Lung (tissue), 11 donors: ENCODE measurements at regions not wholly inside any gene's neighbourhood (a gene's known extent, or its start where the extent isn't known, plus 50 kb on each side); places are given as distances from the start of the nearest gene placed in this dataset.

Source experiments
- ATAC-seq: fragments of 200-7000 bp; cut with Tn5 transposase; one replicate; pipeline ENCODE4 v1.9.1; 2020; ENCODE audit warnings: moderate number of reproducible peaks; ENCODE audit not compliant: insufficient read depth, low FRiP score
- DNase-seq, 3 donors: peaks; one replicate each; pipeline ENCODE4 v3.0.0-alpha.2; 2013 to 2017
- H3K27ac ChIP-seq, 2 donors: one replicate each; pipeline ENCODE4 v1.5.1; 2013; ENCODE audit warnings: mild to moderate bottlenecking in 2 of 2, moderate library complexity in 2 of 2, control low read depth in 1 of 2, inconsistent platforms in 1 of 2, low read depth in 1 of 2, low read length in 1 of 2
- H3K27me3 ChIP-seq, 3 donors: one replicate each; pipeline ENCODE4 v1.5.1; 2013; ENCODE audit warnings: low read length in 2 of 3; ENCODE audit not compliant: control insufficient read depth in 3 of 3, insufficient read depth in 3 of 3
- H3K36me3 ChIP-seq, 4 donors: one replicate each; pipeline ENCODE4 v1.5.1; 2013; ENCODE audit warnings: low read length in 4 of 4, mild to moderate bottlenecking in 1 of 4, moderate library complexity in 1 of 4; ENCODE audit not compliant: control insufficient read depth in 4 of 4, insufficient read depth in 4 of 4
- H3K4me1 ChIP-seq, 5 donors: one replicate each; pipeline ENCODE4 v1.5.1; 2013; ENCODE audit warnings: low read length in 5 of 5, mild to moderate bottlenecking in 2 of 5, moderate library complexity in 1 of 5; ENCODE audit not compliant: control insufficient read depth in 5 of 5, insufficient read depth in 5 of 5
- H3K4me3 ChIP-seq: one replicate; pipeline ENCODE4 v1.5.1; 2013; ENCODE audit warnings: mild to moderate bottlenecking, control low read depth, moderate library complexity
- H3K9ac ChIP-seq, 2 donors: one replicate each; pipeline ENCODE4 v1.5.1; 2013; ENCODE audit warnings: low read length in 2 of 2, control low read depth in 1 of 2; ENCODE audit not compliant: insufficient read depth in 1 of 2
- H3K9me3 ChIP-seq, 4 donors: one replicate each; pipeline ENCODE4 v1.5.1; 2013; ENCODE audit warnings: low read length in 3 of 4, mild to moderate bottlenecking in 1 of 4, moderate library complexity in 1 of 4; ENCODE audit not compliant: control insufficient read depth in 4 of 4, insufficient read depth in 3 of 4
- WGBS, 2 donors: extraction: QIAGEN DNeasy Blood & Tissue Kit; methylation state at CpG; one replicate each; pipeline ENCODE4 v1.1.7; 2013; 5-methylcytosine and 5-hydroxymethylcytosine counted together
- TF ChIP-seq, protein P1 (sequence below): IDR thresholded peaks from 2 replicates; pipeline ENCODE4 v1.5.1; 2012; ENCODE audit warnings: mild to moderate bottlenecking; ENCODE audit errors: control extremely low read depth, extremely low read depth
- donor health status: control.
- donor health status: control.
- donor health status: Bipolar disorder and iron deficiency.
- donor health status: healthy.
- donor health status: DM: yes; HTN: yes; CAD: no.

DNA sequence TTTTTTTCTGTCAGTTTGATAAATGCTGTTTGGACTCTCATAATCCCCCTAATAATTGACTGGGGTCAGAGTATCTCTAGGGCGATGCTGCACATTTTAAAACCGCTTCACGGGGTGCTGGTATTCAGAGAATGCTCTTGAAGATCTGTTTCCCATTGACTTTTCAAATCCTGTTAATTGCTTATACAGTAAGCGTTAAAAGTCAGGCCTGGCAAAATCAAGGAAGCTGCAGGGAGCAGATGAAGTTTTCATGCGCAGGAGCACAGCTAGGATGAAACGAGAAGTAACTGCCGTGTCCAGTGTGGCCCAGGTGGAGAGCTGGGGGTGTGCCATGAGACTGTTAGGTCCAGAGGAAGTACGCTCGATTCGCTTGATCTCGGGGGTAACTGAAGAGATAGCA, 312.9 kb downstream of the TRIML1 start:
- TF ChIP-seq, protein P1, sequence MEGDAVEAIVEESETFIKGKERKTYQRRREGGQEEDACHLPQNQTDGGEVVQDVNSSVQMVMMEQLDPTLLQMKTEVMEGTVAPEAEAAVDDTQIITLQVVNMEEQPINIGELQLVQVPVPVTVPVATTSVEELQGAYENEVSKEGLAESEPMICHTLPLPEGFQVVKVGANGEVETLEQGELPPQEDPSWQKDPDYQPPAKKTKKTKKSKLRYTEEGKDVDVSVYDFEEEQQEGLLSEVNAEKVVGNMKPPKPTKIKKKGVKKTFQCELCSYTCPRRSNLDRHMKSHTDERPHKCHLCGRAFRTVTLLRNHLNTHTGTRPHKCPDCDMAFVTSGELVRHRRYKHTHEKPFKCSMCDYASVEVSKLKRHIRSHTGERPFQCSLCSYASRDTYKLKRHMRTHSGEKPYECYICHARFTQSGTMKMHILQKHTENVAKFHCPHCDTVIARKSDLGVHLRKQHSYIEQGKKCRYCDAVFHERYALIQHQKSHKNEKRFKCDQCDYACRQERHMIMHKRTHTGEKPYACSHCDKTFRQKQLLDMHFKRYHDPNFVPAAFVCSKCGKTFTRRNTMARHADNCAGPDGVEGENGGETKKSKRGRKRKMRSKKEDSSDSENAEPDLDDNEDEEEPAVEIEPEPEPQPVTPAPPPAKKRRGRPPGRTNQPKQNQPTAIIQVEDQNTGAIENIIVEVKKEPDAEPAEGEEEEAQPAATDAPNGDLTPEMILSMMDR, result no peak
- H3K27ac ChIP-seq, result no peak overlapping the region
- H3K4me3 ChIP-seq, result no peak overlapping the region
- WGBS, 2 donors, result 40 to 41% methylated on average over 11 of the region's 11 CpGs
- no peak for ATAC-seq
- no peaks in the 10 kb centered on the region for H3K9me3 ChIP-seq
- no peak overlapping the region for H3K9ac ChIP-seq
- no peaks in the 10 kb centered on the region for H3K4me1 ChIP-seq
- no peaks in the 10 kb centered on the region for H3K36me3 ChIP-seq
- no peak for DNase-seq
- H3K27me3 ChIP-seq, result no peaks in the 10 kb centered on the region

DNA sequence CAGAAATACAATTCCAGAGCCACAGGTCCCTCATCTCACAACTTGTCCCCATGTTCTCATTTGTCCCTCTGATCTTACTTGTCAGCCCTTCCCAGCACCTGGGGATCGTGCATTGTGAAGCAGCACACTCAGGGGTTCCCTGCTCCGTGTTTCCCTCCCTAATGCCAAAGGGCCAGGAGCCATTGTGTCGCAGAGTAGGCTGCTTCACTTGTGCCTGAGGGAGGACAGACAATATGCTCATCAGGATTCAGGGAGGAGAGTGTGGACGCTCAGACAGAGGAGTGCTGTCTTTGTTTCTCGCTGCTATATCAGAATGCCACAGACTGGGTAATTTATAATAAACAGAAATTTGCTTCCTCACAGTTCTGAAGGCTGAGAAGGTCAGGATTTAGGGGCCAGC, 315.3 kb downstream of the TRIML1 start:
- ATAC-seq (no peak), DNase-seq (no peak)
- H3K36me3 ChIP-seq, result no peaks in the 10 kb centered on the region
- no peaks in the 10 kb centered on the region for H3K9me3 ChIP-seq
- no peaks in the 10 kb centered on the region for H3K4me1 ChIP-seq
- no peaks in the 10 kb centered on the region for H3K27me3 ChIP-seq
- no peak overlapping the region for H3K9ac ChIP-seq
- no peak overlapping the region for H3K4me3 ChIP-seq
- TF ChIP-seq, protein P1, result no peak
- WGBS, 2 donors, result 74 to 82% methylated on average over 5 of the region's 5 CpGs
- H3K27ac ChIP-seq, result no peak overlapping the region

DNA sequence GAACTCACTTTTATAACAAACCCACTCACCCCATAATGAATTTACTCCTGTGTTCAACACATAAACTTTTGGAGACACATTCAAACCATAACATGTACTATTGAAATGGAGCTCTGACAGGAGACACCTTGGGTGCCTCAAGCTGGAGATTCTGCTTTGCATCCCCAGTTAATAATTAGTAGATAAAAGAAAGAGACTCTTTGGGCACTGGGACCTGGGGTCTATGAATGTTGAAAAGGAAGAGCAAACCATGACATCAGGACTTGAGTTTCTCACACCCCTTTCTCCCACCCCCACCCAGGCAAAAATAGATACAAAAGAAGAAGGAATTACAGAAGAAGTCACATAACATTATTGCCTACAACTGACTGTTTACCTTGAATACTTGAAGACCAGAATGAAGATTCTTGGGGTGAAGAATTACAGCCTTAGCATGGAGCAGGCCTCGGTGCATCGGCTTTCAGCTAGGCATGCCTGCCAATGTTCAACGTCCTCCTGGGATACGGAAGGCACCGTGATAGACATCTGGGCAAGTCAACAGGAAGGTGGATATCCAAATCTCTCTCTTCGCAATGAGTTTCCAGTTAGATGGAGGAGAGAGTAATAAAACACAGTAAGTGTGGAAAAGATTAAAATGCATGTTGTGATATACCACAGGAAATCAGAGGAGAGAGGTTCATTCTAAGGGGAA, 316.0 kb downstream of the TRIML1 start:
- TF ChIP-seq, protein P1, result no peak
- no peaks in the 10 kb centered on the region for H3K4me1 ChIP-seq
- WGBS, 2 donors, result 67 to 83% methylated on average over 6 of the region's 6 CpGs
- H3K9ac ChIP-seq, result no peak overlapping the region
- H3K9me3 ChIP-seq, result no peaks in the 10 kb centered on the region
- H3K27ac ChIP-seq, result no peak overlapping the region
- DNase-seq, result no peak
- ATAC-seq, result no peak
- H3K27me3 ChIP-seq, result no peaks in the 10 kb centered on the region
- no peak overlapping the region for H3K4me3 ChIP-seq
- no peaks in the 10 kb centered on the region for H3K36me3 ChIP-seq

DNA sequence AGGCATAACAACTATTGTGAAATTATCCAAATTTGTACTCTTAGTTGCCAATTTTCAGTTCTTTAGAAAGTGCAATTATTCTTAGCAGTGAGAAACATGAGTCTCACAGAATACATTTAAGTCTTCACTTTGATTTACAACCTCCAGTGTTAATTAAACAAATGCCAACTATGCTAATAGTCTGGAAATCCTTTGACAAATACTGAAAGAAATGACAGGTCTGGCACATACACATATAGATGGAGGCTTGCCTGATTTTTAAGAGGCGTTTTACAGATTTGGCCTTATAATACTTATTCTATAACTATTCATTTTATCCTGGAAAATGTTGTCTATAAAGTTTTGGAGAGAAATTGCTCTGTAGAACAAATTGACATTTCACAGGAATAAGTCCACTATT, 320.1 kb downstream of the TRIML1 start:
- DNase-seq (no peak), ATAC-seq (no peak)
- Histone ChIP-seq H3K4me1 (no peaks in the 10 kb centered on the region), H3K27ac (no peak overlapping the region), H3K27me3 (no peaks in the 10 kb centered on the region), H3K4me3 (no peak overlapping the region), H3K36me3 (no peaks in the 10 kb centered on the region), H3K9me3 (peaks cover 0 to 3% (median 0%) of the 10 kb centered on the region in 4 donors), H3K9ac (no peak overlapping the region)
- WGBS, 2 donors, result 76% methylated on average over 1 of the region's 1 CpG
- TF ChIP-seq, protein P1, result no peak
